ENCODE measurements at regions not wholly inside any gene's neighbourhood (a gene's known extent, or its start where the extent isn't known, plus 50 kb on each side); places are given as distances from the start of the nearest gene placed in this dataset.

DNA sequence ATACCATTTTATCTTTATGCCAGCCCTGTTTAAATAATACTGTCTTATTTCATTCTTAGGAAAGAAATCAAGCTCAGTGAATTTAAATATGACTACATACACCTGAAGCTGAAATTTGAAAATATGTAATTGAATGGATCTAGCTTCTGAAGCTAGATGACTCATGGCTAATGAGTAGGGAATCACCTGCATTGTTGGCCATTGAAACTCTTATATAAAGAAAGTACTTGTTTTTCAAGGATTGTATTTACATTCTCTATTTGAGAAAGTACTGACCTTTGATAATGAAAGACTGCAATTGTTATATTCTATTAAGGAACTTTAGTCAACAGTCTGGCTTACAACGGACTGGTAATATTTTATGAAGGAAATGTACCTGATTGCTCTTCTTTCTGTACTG lies 346.7 kb upstream of the LRATD1 start (continued):
- TF ChIP-seq ZNF174 (CRISPR knock-in tag; IDR thresholded peaks at IDR 0.05) (no peak), HDAC3 (IDR thresholded peaks at IDR 0.05; ENCODE audit: borderline replicate concordance, partially characterized antibody) (no peak), NFIC (IDR thresholded peaks at IDR 0.05) (no peak), BCL6 (CRISPR knock-in tag; IDR thresholded peaks at IDR 0.05) (no peak), BRF1 (IDR thresholded peaks at IDR 0.05; ENCODE audit: borderline replicate concordance, extremely low read depth, insufficient read length) (no peak)
- TF ChIP-seq, protein P1, sequence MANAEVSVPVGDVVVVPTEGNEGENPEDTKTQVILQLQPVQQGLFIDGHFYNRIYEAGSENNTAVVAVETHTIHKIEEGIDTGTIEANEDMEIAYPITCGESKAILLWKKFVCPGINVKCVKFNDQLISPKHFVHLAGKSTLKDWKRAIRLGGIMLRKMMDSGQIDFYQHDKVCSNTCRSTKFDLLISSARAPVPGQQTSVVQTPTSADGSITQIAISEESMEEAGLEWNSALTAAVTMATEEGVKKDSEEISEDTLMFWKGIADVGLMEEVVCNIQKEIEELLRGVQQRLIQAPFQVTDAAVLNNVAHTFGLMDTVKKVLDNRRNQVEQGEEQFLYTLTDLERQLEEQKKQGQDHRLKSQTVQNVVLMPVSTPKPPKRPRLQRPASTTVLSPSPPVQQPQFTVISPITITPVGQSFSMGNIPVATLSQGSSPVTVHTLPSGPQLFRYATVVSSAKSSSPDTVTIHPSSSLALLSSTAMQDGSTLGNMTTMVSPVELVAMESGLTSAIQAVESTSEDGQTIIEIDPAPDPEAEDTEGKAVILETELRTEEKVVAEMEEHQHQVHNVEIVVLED (CRISPR knock-in tag; IDR thresholded peaks at IDR 0.05): no peak
- TF ChIP-seq, protein P2, sequence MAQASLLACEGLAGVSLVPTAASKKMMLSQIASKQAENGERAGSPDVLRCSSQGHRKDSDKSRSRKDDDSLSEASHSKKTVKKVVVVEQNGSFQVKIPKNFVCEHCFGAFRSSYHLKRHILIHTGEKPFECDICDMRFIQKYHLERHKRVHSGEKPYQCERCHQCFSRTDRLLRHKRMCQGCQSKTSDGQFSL (CRISPR knock-in tag; IDR thresholded peaks at IDR 0.05): no peak
- TF ChIP-seq, protein P2 (tag; IDR thresholded peaks at IDR 0.05): no peak

- whole genome bisulfite sequencing (ENCODE audit: insufficient coverage, low coverage, missing lambda C conversion rate): 6% methylated on average over 3 of the region's 3 CpGs
- in situ Hi-C loops (cut with MboI) (no loop called here), intact Hi-C loops (cut with micrococcal nuclease) (no loop called here)
- Histone ChIP-seq H2AFZ (ENCODE audit: low read depth, low read length) (no peak overlapping the region), H3K27ac (ENCODE audit: extremely low read depth, low read depth, low read length) (no peak overlapping the region), H3K9me3 (replicated peaks; ENCODE audit: control insufficient read depth, insufficient read depth, low read depth, low read length) (no peaks in the 10 kb centered on the region; the same call in 1 of the 2 replicates), H3K9me1 (ENCODE audit: control insufficient read depth, insufficient read depth, low read length) (no peaks in the 10 kb centered on the region), H3K4me3 (no peak overlapping the region), H3K79me2 (ENCODE audit: control insufficient read depth, insufficient read depth, low read length) (no peaks in the 10 kb centered on the region), H3K4me1 (replicated peaks in 1 of 2; ENCODE audit: control insufficient read depth in 2 of 2, insufficient read depth in 2 of 2, low read length in 2 of 2) (no peaks in the 10 kb centered on the region), H3K36me3 (ENCODE audit: control insufficient read depth, insufficient read depth, low read length) (no peaks in the 10 kb centered on the region), H3K4me2 (ENCODE audit: insufficient read depth, low read length) (no peak overlapping the region), H4K20me1 (replicated peaks; ENCODE audit: control insufficient read depth, insufficient read depth, low read length) (no peaks in the 10 kb centered on the region), H3K27me3 (ENCODE audit: control insufficient read depth in 2 of 2, insufficient read depth in 2 of 2, low read length in 2 of 2) (no peaks in the 10 kb centered on the region), H3K9ac (ENCODE audit: insufficient read depth in 1 of 2, low read depth in 2 of 2, low read length in 2 of 2) (no peak overlapping the region)
- ATAC-seq (no peak), DNase-seq (ENCODE audit: extremely low read depth in 1 of 4, low spot score in 3 of 4) (no peak), FAIRE-seq (no peak)
- POLR2A ChIA-PET: no interaction called here
- BruUV-seq (replicated peaks): no TSS peak
- no peak for TF ChIP-seq SUPT5H (IDR thresholded peaks at IDR 0.05)
- CTCF ChIA-PET (ENCODE audit: low intra/inter-chr PET ratio): no interaction called here
Measured at GRCh38 chr2:14288016-14288415, 344.5 kb upstream of the LRATD1 start.
